Stimulated activated CD4-positive, alpha-beta T cell treated with anti-CD3 and anti-CD28 coated beads, Interleukin-1b, Interleukin-23, amount 100 ng/mL, for 24 hours (primary cell): ENCODE measurements at regions not wholly inside any gene's neighbourhood (a gene's known extent, or its start where the extent isn't known, plus 50 kb on each side); places are given as distances from the start of the nearest gene placed in this dataset.

Experiments used
- DNase-seq, 4 experiments: peaks; one replicate each; pipeline ENCODE4 v3.0.0-alpha.2; 2020; ENCODE audit warnings: low read depth in 4 of 4, low spot score in 1 of 4

DNA sequence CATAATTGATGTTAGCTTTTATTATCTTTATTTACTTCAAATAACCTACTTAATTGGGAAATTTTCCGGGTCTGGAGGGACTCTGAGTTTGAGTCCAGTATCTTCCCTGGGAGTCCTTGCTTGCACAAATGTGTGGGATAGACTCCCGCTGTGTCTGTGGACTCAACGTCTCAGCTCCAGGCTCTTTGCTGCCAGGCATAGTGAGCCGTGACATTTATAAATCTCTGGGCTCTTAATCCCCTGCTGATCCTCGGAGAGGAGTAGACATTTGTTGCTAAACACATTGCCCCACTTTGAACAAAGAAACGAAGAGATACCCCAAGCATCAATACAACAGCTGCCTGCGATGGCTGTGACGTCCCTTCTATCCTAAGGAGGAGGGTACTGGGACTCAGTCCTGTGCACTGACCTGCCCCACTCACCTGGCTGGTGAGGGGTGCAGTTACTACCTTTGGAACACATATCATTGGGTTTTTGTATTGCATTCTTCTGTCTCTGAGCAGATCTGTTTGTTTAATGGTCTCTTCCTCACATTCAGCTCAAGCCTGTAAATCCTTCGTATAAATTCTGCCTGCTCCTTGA lies 316.9 kb downstream of the HAPSTR1 start:
- DNase-seq: no peak

DNA sequence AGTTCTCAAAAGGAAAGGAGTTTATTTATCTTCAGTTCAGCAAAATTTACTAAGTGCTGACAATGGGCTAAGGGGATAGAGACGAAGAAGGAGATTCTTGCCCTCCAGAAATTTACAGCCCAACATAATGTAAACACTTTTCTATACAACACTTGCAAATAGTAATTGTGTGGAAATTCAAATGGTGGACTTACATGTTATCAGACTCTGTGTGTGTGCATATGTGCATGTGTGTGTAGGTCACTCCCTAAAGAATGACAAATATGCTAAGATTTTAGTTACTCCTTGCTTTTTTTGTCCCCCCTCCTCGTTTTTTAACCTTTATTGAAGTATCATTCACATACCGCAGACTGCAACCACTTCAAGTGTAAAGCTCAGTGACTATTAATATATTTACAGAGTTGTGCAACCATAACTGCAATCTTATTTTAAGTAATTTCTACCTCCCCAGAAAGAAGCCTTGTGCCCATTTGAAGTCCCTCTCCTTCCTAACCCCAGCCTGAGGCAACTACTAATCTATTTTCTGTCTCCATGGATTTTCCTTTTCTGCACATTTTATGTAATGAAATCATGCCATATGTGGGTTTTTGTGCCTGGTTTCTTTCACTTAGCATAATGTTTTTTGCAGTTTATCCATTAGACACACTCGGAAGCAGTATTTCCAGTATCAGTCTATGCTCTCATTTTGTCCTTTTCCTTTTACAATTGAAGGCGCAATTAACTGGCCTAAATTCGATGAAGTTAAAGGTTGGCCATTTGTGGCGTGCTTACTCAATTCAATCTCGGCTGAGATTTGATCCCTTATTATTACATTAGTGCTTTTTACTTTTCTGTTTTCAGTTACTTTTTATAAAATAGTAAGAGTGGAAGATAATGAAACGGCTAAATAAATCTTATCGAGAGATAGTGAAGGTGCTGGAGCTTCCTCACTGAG lies 318.4 kb downstream of the HAPSTR1 start:
- DNase-seq: no peak

DNA sequence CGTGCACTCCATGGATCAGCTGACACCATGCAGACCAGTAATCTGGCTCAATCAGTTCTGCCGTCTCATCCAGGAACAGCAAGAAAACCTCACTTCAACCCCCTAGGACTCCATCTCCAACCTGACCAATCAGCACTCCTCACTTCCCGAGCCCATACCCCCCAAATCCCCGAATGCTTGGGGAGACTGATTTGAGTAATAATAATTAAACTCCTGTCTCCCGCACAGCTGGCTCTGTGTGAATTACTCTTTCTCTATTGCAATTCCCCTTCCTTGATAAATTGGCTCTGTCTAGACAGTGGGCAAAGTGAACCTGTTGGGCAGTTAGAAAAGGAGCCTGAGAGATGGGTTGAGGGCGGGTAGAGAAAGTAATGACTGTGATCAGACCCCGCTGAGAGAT lies 320.0 kb downstream of the HAPSTR1 start:
- DNase-seq: no peak

DNA sequence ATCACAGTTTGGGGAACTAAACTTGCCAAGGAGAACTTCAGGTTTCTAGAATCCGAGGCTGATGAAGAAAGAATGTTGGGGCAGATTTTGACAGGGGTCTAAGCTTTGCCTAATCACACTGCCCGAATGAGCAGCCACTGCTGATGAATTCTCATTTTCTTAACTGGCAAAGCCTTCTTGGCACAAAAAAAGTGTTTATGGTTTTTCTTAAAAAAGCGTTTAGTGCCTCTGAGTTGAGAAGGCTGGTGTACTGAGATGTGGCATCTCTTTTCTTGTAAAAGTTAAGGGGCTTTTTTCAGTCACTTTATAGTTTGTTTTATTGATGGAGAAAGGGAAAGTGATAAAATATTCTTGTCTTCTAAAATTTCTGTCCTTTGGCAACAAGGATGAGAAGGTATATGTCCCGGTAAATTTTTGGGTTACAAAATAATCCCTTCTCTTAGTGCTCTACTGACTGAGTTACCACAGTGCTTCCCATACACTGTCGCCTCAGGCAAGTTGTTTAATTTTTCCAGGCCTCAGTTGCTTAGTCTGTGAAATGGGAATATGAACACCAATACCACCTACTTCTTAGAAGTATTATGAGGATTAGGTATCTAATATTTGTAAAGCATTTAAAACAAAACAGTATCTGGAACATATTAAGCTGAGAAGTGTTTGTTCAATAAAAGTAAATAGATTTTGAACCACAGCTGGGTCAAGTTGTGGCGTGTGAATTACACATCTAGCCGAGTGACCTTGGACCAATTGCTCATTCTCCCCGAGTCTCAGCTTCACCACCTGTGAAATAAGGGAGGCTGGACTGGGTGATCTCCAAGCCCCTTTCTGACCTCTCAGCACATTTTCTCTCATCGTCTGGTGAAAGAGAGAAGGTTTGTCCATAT lies 320.8 kb downstream of the HAPSTR1 start:
- no peak for DNase-seq

DNA sequence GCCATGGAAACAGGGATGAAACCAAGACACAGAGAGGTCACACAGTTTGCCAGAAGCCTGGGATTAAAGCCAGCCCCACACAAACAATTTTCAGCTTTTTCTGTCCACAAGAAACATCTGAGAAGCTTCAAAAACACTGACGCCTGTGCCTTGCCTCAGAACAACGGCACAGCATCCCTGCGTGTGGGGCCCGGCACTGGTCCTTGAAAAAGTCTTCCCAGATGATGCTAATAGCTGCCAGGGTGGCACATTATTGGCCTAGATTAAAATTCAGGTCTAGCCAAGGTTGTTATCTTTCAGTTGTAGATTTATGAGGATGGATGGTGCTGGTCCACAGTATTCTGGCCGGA lies 321.4 kb downstream of the HAPSTR1 start:
- DNase-seq: no peak

DNA sequence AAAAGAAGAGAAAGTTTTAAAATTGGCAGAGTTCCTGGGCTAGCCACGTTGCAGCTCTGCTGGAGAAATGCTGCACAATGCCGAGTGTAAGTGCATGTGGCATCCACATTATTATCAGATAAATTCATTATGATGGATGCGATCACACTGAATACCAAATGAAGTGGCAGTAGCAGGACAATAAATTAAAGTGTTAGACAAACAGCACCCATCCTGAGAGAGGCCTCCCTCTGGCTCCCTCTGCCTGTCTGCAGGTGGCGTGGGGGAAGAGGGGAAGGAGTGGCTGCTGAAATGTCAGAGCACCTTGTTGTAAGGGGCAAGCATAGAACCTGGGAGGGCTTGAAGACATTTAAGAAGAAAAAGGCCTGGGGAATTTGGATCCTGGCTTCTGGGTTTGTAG lies 324.1 kb downstream of the HAPSTR1 start:
- no peak for DNase-seq

DNA sequence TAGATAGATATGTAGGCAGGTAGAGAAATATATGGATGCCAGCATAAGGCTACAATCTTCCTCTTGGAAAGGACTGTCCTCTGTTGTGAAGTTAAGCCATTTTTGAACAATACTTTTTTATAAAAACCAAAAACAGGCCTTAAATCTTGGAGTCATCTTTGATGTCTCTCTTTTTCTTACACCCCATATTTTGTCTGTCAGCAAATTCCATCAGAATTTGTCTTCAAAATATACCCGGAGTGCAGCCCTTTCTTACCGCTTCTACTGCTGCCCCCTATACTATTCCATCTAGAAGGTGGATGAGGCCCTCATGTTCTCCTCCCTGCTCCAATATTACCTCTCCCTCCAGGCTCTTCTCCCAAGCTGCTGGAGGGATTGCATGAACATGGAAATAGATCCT lies 326.5 kb downstream of the HAPSTR1 start:
- no peak for DNase-seq

DNA sequence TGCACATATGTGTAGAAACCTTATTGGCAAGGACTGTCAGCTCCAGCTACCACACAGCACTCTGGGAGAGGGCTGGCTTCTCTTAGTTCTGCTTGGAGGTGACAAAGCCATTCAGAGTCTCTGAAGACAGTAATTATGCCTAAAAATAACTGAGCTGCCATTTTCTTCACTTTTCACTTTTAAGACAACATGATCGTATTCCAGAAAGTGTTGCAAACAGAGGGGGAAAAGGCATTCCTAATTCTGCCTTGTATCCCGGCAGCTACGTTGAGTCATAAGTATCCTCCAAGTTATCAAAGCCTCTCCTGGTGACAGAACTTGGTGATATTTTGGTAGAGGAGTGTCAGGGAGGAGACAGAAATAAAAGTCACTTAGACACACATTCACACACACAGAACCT lies 327.7 kb downstream of the HAPSTR1 start:
- DNase-seq: no peak

DNA sequence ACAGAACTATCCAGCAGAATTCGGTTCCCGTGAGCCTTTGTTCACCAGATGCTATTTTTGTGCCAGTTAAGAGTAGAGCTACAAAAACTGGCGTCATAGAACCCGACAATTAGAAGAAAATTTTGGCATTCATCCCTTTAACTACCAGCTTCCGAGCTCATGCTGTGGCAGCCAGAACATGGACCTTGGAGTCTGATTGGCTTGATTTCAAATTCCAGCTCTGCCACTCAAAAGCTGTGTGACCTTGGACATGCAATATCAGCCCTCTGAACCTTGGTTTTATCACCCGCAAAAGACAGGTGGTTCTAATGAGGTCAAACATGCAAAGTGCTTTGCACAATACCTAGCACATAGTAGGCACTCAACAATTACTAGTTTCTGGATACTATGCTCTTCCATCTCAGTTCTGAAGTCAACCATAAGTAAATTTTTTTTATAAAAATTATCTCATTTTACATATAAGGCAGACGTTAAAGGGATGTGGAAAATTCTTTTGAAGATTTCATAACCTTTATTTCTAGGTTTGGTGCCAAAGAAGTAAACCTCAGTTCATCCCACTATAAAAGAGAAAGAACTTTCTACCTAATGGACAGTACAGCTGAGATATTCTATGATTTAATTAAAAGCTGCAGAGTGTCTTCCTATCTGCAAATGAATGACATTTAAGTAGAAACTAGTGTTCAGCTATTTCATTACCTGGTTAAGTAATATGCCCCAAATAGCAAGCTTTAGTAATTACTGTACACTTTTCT lies 331.5 kb downstream of the HAPSTR1 start:
- no peak for DNase-seq

DNA sequence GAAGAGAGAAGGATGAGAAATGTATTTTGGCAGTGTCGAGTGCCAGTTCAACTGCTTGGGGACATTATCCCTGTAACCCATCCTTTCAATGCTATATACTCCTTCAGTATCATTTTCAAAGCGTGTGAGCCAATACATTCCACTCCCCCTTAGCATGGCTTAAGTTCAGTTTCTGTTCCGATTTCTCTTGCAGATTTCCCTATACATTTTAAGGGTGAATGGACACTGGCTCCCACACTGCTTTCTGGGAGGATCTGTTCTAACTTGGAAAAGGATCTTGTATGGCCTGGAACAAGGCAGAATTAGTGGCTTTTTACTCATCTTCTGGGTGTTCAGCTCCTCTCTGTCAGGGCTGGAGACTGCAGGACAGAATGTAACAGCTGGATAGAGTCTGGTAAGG lies 333.8 kb downstream of the HAPSTR1 start:
- DNase-seq: no peak

DNA sequence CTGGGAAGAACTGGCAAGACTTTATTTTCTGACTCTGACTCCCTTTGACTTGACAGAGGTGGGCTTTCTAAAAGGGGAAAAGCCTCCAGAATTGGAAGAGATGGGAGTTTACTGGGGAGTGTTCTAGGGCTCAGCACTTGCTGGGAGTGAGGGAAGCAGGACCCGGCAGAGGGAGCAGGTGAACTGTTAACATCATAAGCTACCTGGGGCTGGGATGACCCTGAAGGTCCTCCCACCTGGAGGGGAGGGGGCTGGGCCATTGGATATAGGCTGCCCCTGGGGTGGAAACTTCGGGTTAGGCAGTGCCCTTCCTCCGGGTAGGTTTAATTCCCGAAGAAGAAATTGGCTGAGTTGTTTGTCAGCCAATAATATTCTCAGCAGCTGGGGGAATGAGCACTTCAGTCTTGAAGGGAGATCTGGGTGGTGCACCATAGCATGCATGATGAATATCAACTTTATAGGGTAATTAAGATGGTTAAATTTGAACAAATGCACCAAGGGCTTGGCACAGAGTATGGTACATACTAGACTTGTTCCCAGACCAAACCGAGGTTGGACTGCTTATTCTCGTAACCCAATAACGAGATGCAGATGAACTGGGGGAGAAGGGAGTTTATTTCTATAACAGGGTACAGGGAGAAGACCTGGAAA lies 337.0 kb downstream of the HAPSTR1 start:
- no peak for DNase-seq

DNA sequence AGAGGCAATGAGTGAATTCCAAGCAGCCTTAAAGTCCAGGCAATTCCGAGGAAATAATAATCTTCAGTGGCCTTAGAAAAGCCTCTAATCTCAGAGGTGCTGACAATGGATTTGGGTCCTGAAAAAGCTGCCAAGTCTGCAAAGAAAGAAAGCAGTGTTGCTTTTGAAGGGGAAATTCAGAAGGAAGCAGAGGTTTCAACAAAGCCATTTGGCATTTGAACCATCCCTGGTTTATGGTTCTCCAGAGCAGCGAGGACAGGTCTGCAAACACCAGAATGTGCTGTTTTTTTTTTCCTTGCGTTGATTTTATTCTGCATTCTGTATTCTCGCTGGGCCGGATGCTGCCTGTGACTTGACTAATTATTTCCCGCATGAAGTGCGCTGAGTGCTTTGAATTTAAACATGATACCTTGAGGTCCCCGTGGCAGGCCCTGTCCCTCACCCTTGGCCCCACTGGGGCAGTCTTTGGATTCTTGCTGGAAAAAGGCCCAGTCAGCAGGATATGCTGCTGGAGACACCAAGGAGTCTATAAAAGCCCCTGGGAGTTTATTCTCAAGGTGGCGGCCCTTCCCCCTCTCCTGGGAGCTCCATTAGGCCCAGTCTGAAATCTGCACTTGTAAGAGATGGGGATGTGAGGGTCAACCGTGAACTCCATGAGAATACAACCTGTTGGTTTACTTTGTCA lies 338.3 kb downstream of the HAPSTR1 start:
- DNase-seq: no peak

DNA sequence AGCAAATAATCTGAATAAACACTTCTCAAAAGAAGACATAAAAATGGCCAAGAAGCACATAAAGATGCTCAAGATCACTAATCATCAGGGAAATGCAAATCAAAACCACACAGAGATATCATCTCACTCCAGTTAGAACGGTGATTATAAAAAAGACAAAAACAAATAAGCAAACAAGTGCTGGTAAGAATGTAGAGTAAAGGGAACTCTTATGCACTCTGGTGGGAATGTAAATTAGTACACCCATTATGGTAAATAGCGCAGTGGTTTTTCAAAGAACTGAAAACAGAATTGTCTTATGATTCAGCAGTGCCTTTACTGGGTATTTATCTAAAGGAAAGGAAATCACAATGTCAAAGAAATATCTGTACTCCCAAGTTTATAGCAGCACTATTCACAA lies 343.2 kb downstream of the HAPSTR1 start:
- no peak for DNase-seq

DNA sequence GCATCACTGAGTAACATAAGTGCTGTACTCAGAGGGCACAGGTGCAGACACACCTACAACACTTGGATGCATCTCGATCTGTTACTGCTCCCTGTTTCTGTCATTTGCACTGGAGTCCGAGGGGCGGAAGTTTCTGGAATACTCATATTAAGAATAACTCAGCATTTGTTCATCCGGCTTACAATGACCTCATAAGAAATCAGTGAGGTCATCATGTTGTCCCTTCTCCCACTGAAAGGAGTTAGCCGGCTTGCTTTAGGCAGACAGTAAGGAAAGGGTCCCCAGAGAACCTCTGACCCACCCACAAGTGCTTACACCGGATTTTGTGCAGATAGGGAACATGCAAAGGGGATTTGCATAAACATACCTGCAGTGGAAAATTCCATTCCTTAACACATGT lies 344.7 kb downstream of the HAPSTR1 start:
- no peak for DNase-seq

DNA sequence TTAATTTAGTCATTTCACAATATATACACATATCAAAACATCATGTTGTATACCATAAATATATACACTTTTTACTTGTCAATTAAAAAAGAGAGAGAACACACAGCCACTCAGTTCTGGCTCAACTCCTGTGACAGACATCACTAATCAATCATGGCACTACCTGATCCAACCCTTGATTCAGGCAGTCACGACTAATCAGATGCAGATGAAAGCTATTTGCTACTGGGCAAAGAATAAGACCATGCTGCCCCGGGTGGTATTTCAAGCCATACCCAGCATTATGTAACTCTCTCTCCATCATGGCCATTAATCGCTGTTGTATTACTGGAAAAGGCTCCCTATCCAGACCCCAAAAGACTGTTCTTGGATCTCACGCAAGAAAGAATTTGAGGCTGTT lies 345.7 kb downstream of the HAPSTR1 start:
- no peak for DNase-seq

DNA sequence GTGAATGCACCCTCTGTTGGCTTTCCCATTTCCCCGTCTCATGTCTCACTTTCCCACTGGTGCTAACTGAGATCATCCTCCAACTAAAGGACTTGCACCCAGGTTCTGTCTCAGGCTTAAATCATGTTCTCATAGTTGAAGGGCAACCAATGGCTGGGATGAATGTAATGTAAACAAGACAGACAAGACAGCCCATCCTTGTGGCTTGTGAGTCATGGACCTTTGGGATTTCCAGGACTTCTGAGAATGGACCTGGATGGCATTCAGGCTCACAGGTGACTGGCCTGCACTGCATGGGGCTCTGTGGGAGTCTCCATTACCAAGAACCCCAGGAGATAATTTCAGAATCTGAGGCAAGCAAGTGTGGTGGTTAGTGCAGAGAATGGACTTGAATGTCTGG lies 347.5 kb downstream of the HAPSTR1 start:
- DNase-seq: no peak

DNA sequence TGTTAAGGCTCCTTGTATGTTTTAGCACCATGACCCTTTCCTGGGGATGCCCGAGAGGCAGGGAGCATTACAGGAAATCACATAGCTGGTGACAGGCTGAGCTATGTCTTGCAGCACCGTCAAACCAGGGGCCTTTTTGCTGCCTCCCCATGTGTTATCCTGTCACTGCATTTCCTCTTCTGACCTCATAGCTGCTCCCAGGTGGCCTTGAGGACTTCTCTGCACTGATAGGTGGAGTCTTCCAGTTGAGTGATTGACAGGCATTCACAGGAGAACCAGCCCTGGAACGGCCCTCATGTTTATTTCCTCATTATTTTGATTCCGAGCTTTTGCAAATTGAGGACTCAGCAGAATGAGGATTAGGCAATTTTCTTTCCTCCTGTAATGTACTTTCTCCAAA lies 349.6 kb downstream of the HAPSTR1 start:
- no peak for DNase-seq

DNA sequence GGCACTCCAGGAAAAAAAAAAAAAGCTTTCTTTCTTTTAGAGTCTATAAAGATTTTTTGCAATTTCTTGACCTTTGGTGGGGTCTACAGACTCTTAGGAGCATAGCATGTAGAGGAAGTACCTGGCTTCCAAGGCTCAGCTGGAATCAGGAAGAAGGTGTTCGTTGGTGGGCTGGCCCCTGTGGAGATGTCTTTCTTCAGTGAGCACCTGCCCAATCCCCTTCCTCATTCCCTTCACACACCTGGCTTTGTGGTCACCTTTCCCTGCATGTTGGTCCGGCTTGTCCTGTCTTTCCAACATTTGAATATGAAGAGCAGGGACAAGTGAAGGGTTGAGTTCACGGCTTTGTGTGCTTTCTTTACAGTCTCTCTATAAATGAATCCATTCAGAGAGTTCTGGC lies 352.4 kb downstream of the HAPSTR1 start:
- no peak for DNase-seq

DNA sequence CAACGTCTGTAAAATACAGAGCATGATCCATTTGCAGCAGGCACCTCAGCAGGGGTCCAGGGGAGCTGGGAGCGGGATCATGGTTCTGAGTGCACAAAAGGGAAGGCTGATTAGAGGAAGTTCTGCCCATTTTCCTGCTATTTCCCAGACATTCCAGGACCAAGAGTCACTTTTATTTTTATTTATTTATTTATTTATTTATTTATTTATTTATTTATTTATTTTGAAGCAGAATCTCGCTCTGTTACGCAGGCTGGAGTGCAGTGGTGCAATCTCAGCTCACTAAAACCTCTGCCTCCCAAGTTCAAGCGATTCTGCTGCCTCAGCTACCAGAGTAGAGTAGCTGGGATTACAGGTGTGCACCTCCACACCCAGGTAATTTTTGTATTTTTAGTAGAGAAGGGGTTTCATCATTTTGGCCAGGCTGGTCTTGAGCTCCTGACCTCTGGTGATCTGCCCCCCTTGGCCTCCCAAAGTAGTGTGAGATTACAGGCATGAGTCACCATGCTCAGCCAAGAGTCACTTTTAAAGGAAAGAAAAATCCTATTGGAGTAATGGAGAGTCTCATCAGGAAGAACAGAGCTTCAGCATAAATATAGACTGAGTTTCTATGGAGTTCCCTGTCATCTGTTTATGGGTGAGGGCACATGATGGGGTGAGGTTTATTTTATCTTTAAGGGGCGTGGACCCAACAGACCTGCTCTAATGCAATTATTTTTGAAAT lies 355.2 kb downstream of the HAPSTR1 start:
- no peak for DNase-seq

DNA sequence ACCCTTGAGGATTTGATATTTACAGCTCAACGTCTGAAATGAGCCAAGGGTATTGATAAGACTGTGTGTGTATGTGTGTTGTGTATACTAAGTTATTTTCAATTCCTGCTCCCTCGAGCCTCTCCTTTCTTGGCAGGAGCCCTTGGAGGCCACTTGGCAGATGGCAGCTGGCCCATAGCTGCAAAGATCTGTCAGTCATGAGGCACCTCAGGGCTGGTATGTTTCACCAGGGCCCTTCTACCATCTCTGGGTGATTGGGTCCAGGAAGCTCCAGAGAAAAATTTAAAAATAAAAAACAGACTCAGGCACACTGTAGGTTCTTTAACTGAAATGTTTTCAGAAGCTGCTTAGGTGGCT lies 355.7 kb downstream of the HAPSTR1 start:
- no peak for DNase-seq
